ENCODE measurements at regions not wholly inside any gene's neighbourhood (a gene's known extent, or its start where the extent isn't known, plus 50 kb on each side); places are given as distances from the start of the nearest gene placed in this dataset.

- Mint-ChIP-seq H3K4me1 (no peaks in the 10 kb centered on the region), H3K4me3 (no peak overlapping the region), H3K27me3 (no peaks in the 10 kb centered on the region), H3K36me3 (ENCODE audit: insufficient read depth) (peaks cover 3% of the 10 kb centered on the region), H3K27ac (ENCODE audit: low read depth) (no peak overlapping the region), H3K9me3 (peaks cover 5% of the 10 kb centered on the region)
- ATAC-seq (replicated peaks; ENCODE audit: extremely low read depth, poor library complexity, severe bottlenecking) (no peak), DNase-seq (ENCODE audit: low spot score in 2 of 2) (no peak)
Measured at GRCh38 chr15:46751303-46751702, 966.0 kb upstream of the SEMA6D start.

GRCh38 chr15:46753946-46754345 lies 963.4 kb upstream of the SEMA6D start:
- no peak overlapping the region for H3K4me3 Mint-ChIP-seq
- ATAC-seq (replicated peaks; ENCODE audit: extremely low read depth, poor library complexity, severe bottlenecking) = no peak
- DNase-seq (ENCODE audit: low spot score in 2 of 2) = no peak
- H3K9me3 Mint-ChIP-seq = peaks cover 15% of the 10 kb centered on the region
- no peaks in the 10 kb centered on the region for H3K27me3 Mint-ChIP-seq
- no peaks in the 10 kb centered on the region for H3K4me1 Mint-ChIP-seq
- H3K36me3 Mint-ChIP-seq (ENCODE audit: insufficient read depth) = peaks cover 3% of the 10 kb centered on the region
- no peak overlapping the region for H3K27ac Mint-ChIP-seq (ENCODE audit: low read depth)

- Mint-ChIP-seq H3K27ac (ENCODE audit: low read depth) (no peak overlapping the region), H3K4me3 (no peak overlapping the region), H3K9me3 (peaks cover 15% of the 10 kb centered on the region), H3K4me1 (no peaks in the 10 kb centered on the region), H3K36me3 (ENCODE audit: insufficient read depth) (no peaks in the 10 kb centered on the region), H3K27me3 (no peaks in the 10 kb centered on the region)
- ATAC-seq (replicated peaks; ENCODE audit: extremely low read depth, poor library complexity, severe bottlenecking) (no peak), DNase-seq (ENCODE audit: low spot score in 2 of 2) (no peak)
Measured at GRCh38 chr15:46763091-46763490, 954.2 kb upstream of the SEMA6D start.

GRCh38 chr15:46764851-46765250 lies 952.5 kb upstream of the SEMA6D start:
- H3K4me1 Mint-ChIP-seq = no peaks in the 10 kb centered on the region
- no peaks in the 10 kb centered on the region for H3K27me3 Mint-ChIP-seq
- H3K4me3 Mint-ChIP-seq = no peak overlapping the region
- no peak overlapping the region for H3K27ac Mint-ChIP-seq (ENCODE audit: low read depth)
- DNase-seq (ENCODE audit: low spot score in 2 of 2) (no peak), ATAC-seq (replicated peaks; ENCODE audit: extremely low read depth, poor library complexity, severe bottlenecking) (no peak)
- H3K36me3 Mint-ChIP-seq (ENCODE audit: insufficient read depth) = no peaks in the 10 kb centered on the region
- H3K9me3 Mint-ChIP-seq = peaks cover 26% of the 10 kb centered on the region

GRCh38 chr15:46766021-46766420 lies 951.3 kb upstream of the SEMA6D start:
- H3K27me3 Mint-ChIP-seq = no peaks in the 10 kb centered on the region
- no peak overlapping the region for H3K27ac Mint-ChIP-seq (ENCODE audit: low read depth)
- no peaks in the 10 kb centered on the region for H3K36me3 Mint-ChIP-seq (ENCODE audit: insufficient read depth)
- no peak for ATAC-seq (replicated peaks; ENCODE audit: extremely low read depth, poor library complexity, severe bottlenecking)
- H3K4me3 Mint-ChIP-seq = no peak overlapping the region
- peaks cover 23% of the 10 kb centered on the region for H3K9me3 Mint-ChIP-seq
- H3K4me1 Mint-ChIP-seq = no peaks in the 10 kb centered on the region
- DNase-seq (ENCODE audit: low spot score in 2 of 2) = no peak

- H3K4me3 Mint-ChIP-seq = no peak overlapping the region
Measured at GRCh38 chr15:46768287-46768686, 949.0 kb upstream of the SEMA6D start.

GRCh38 chr15:46773016-46773415 lies 944.3 kb upstream of the SEMA6D start:
- peaks cover 24% of the 10 kb centered on the region for H3K9me3 Mint-ChIP-seq
- no peak for ATAC-seq (replicated peaks; ENCODE audit: extremely low read depth, poor library complexity, severe bottlenecking)
- no peaks in the 10 kb centered on the region for H3K36me3 Mint-ChIP-seq (ENCODE audit: insufficient read depth)
- H3K4me1 Mint-ChIP-seq = no peaks in the 10 kb centered on the region
- H3K4me3 Mint-ChIP-seq = no peak overlapping the region
- H3K27ac Mint-ChIP-seq (ENCODE audit: low read depth) = no peak overlapping the region
- H3K27me3 Mint-ChIP-seq = no peaks in the 10 kb centered on the region
- no peak for DNase-seq (ENCODE audit: low spot score in 2 of 2)

More at GRCh38 chr15:46768287-46768686, 949.0 kb upstream of the SEMA6D start:
- peaks cover 20% of the 10 kb centered on the region for H3K9me3 Mint-ChIP-seq
- no peak overlapping the region for H3K27ac Mint-ChIP-seq (ENCODE audit: low read depth)
- ATAC-seq (replicated peaks; ENCODE audit: extremely low read depth, poor library complexity, severe bottlenecking) = no peak
- no peaks in the 10 kb centered on the region for H3K27me3 Mint-ChIP-seq
- no peaks in the 10 kb centered on the region for H3K4me1 Mint-ChIP-seq
- DNase-seq (ENCODE audit: low spot score in 2 of 2) = no peak
- no peaks in the 10 kb centered on the region for H3K36me3 Mint-ChIP-seq (ENCODE audit: insufficient read depth)

GRCh38 chr15:46778876-46779275 lies 938.4 kb upstream of the SEMA6D start:
- DNase-seq (ENCODE audit: low spot score in 2 of 2) (no peak), ATAC-seq (replicated peaks; ENCODE audit: extremely low read depth, poor library complexity, severe bottlenecking) (no peak)
- Mint-ChIP-seq H3K27ac (ENCODE audit: low read depth) (no peak overlapping the region), H3K4me3 (no peak overlapping the region), H3K9me3 (peaks cover 38% of the 10 kb centered on the region), H3K4me1 (no peaks in the 10 kb centered on the region), H3K27me3 (no peaks in the 10 kb centered on the region), H3K36me3 (ENCODE audit: insufficient read depth) (no peaks in the 10 kb centered on the region)

- Mint-ChIP-seq H3K4me3 (no peak overlapping the region), H3K27ac (ENCODE audit: low read depth) (no peak overlapping the region), H3K36me3 (ENCODE audit: insufficient read depth) (no peaks in the 10 kb centered on the region), H3K27me3 (no peaks in the 10 kb centered on the region), H3K4me1 (no peaks in the 10 kb centered on the region), H3K9me3 (peaks cover 28% of the 10 kb centered on the region)
- DNase-seq (ENCODE audit: low spot score in 2 of 2) (no peak), ATAC-seq (replicated peaks; ENCODE audit: extremely low read depth, poor library complexity, severe bottlenecking) (no peak)
Measured at GRCh38 chr15:46786590-46787285, 930.6 kb upstream of the SEMA6D start.

GRCh38 chr15:46795685-46796084 lies 921.6 kb upstream of the SEMA6D start:
- H3K9me3 Mint-ChIP-seq = peaks cover 29% of the 10 kb centered on the region
- DNase-seq (ENCODE audit: low spot score in 2 of 2) (no peak), ATAC-seq (replicated peaks; ENCODE audit: extremely low read depth, poor library complexity, severe bottlenecking) (no peak)
- H3K27me3 Mint-ChIP-seq = no peaks in the 10 kb centered on the region
- no peaks in the 10 kb centered on the region for H3K36me3 Mint-ChIP-seq (ENCODE audit: insufficient read depth)
- no peak overlapping the region for H3K27ac Mint-ChIP-seq (ENCODE audit: low read depth)
- H3K4me3 Mint-ChIP-seq = no peak overlapping the region
- H3K4me1 Mint-ChIP-seq = no peaks in the 10 kb centered on the region

- no peak for DNase-seq (ENCODE audit: low spot score in 2 of 2)
- Mint-ChIP-seq H3K4me1 (no peaks in the 10 kb centered on the region), H3K27ac (ENCODE audit: low read depth) (no peak overlapping the region), H3K27me3 (no peaks in the 10 kb centered on the region), H3K4me3 (no peak overlapping the region), H3K9me3 (peaks cover 17% of the 10 kb centered on the region), H3K36me3 (ENCODE audit: insufficient read depth) (no peaks in the 10 kb centered on the region)
- no peak for ATAC-seq (replicated peaks; ENCODE audit: extremely low read depth, poor library complexity, severe bottlenecking)
Measured at GRCh38 chr15:46808834-46809233, 908.5 kb upstream of the SEMA6D start.

- no peaks in the 10 kb centered on the region for H3K36me3 Mint-ChIP-seq (ENCODE audit: insufficient read depth)
- ATAC-seq (replicated peaks; ENCODE audit: extremely low read depth, poor library complexity, severe bottlenecking) = no peak
- H3K27ac Mint-ChIP-seq (ENCODE audit: low read depth) = no peak overlapping the region
- H3K9me3 Mint-ChIP-seq = peaks cover 30% of the 10 kb centered on the region
- H3K4me1 Mint-ChIP-seq = no peaks in the 10 kb centered on the region
- no peaks in the 10 kb centered on the region for H3K27me3 Mint-ChIP-seq
- no peak for DNase-seq (ENCODE audit: low spot score in 2 of 2)
- H3K4me3 Mint-ChIP-seq = no peak overlapping the region
Measured at GRCh38 chr15:46815240-46815639, 902.1 kb upstream of the SEMA6D start.

GRCh38 chr15:46815765-46816164 lies 901.5 kb upstream of the SEMA6D start:
- H3K9me3 Mint-ChIP-seq = peaks cover 25% of the 10 kb centered on the region
- no peak overlapping the region for H3K4me3 Mint-ChIP-seq
- no peaks in the 10 kb centered on the region for H3K4me1 Mint-ChIP-seq
- H3K36me3 Mint-ChIP-seq (ENCODE audit: insufficient read depth) = no peaks in the 10 kb centered on the region
- H3K27me3 Mint-ChIP-seq = no peaks in the 10 kb centered on the region
- no peak overlapping the region for H3K27ac Mint-ChIP-seq (ENCODE audit: low read depth)
- ATAC-seq (replicated peaks; ENCODE audit: extremely low read depth, poor library complexity, severe bottlenecking) (no peak), DNase-seq (ENCODE audit: low spot score in 2 of 2) (no peak)

Data from central memory CD8-positive, alpha-beta T cell (primary cell).